Amygdala (tissue), 56 donors: ENCODE measurements at regions not wholly inside any gene's neighbourhood (a gene's known extent, or its start where the extent isn't known, plus 50 kb on each side); places are given as distances from the start of the nearest gene placed in this dataset.

Source experiments
- DNase-seq, 56 donors: peaks; one replicate each; lab custom pipeline; 2025; lab: John Stamatoyannopoulos, UW

DNA sequence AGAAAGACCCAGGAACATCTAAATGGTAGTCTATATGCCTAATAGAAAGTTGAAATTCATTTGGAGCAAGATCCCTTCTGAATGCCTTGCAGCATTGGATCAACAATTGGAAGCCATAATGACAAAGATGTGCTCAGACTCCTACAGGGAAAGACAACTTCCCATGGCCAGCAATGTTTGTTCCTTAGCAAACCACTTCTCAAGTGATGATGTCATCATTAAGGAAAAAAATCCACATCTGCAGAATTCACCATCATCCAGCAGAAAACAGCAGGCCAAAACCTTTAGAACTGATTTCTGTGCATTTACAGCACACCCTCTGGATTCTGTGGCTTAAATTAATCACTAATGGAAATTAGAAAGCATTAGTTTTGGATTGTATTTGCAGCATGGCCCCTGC is 82.4 kb upstream of the ZIC3 start:
- DNase-seq: no peak

DNA sequence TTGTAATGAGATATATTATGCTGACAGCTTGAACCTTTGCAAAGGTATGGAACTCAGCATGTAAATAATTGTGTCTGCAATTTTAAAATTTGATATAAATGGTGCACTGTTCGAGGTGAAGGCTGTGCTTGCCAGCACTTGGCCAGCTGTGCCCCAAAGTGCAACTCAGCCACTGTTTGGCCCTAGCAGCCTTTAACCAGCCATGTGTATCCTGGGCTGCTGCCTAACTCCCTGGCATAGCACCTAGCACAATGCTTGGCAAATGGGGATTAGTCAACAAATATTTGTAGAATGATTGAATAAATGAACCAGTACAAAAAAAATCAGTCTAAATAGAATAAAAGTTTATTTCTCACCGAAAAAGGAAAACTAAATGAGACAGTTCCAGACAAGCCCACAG is 83.8 kb upstream of the ZIC3 start:
- DNase-seq: no peak

DNA sequence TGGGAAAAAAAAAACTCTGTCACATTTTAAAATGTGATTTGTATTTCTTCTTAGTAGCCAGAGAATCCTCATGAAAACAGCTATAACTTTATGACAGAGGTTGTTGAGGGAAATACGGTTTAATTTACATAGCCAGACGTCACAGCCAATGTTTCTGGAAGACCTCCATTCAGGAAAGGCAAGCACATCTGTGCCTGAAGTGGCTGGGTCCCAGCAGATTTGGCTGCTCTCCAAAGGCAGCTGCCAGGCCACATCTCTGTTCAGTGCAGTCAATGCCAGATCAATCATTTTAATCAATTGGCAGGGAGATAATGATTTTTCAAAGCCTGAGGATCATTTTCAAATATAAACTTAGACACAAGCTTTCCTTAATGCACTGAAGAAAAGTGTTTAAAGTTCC is 86.5 kb upstream of the ZIC3 start:
- no peak for DNase-seq

DNA sequence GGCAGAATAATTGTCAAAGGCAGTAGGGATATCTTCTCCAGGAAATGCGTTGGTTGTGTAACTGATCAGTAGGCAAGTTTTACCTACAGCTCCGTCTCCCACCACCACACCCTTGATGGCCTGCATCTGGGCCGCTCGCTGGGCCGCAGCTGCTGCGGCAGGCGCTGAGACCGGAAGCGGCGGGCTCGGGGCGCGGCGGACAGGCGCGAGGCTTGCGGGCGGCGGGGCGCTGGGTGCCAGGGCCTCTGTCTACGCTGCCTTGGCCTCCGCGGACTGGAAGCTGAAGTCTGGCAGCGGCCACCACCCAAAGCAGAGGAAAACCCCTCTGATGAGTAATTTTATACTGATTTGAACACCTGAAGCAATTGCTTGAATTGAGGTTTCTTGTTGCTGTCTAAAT is 124.2 kb upstream of the ZIC3 start:
- DNase-seq: no peak

DNA sequence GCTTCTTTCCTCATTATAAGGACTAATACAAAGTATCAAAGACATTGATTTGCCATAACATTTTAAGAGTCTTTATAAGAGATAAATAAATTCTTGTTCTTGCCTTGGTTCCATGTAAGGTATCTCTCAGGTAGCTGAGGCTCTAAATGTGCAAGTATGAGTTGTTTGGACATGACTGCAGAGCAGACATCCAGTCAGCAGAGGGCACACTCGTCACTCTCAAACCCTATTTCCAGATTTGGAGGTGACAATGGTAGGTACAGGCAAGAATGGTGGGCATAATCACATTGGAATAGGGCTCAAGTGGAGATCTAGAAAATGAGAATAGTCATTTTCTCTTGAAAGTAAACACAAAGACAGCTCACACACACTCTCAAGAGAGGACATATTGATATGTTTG is 133.3 kb upstream of the ZIC3 start:
- DNase-seq: no peak

DNA sequence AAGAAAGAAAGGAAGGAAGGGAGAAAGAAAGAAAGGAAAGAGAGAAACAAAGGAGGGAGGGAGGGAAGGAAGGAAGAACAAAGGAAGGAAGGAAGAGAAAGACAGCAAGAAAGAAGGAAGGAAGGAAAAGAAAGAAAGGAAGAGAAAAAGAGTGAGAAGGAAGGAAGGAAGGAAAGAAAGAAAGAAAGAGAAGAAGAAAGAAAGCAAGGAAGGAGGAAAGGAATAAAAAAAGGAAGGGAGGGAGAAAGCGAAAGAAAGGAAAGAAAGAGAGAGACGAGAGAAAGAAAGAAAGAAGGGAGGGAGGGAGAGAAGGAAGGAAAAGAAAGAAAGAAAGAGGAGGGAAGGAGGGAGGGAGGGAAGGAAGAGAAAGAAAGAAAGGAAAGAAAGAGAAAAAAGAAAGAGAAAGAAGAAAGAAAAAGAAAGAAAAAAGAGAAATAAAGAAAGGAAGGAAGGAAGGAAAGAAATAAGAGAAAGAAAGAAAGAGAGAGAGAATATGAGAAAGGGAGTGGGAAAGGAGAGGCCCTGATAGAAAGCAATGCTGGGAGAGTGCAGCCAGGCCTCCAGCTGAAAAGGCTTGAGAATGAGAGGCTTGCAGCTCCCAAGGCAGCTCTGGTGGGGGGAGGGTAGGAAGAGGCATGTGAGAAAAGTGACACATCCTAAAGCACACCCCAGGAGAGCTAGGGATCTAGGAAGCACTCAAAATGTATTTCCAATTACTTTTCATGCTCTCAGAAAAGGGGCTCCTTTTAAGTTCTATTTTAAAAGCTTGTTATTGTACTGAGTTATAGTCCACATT is 134.0 kb upstream of the ZIC3 start:
- no peak for DNase-seq

DNA sequence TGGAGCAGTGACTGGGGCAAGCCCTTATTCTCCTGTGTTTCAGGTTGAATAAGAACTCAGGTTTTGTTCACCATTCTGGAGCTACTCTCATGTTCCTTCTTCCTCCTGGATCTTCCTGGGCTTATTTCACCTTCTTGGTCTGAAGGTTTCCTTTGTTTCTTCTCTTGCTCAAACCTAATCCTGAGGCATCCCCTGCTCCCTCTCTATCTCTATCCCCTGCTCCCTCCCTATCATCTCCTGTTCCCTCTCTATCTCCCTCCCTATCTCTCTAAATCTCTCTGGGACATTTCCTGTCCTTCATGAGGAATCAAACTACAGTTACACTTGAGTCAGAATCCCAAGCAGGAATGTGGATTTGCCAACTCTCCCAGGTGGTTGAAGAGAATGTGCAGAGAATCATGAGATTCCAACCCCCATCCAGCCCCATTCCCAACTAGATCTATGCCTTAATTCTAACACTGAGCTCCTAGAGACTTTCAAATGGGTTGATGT is 134.9 kb upstream of the ZIC3 start:
- no peak for DNase-seq

DNA sequence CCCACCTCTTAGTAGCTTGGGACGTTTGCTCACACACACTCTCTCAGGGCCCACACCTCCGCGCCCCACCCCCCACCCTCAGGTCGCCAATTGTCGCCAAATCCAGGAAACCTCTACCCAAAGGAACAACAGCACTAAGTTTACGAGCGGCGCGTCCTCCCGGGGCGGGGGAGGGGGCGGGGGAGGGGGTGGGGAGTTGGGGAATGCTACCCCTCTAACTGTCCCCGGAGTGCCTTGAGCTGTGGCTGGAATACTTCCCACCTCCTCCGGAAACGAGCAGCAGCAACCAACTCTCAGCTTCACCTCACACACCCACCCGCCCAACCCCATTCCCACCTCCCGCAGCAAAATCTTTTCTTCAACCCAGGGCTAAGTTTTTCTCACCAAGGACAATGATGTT is 135.6 kb upstream of the ZIC3 start:
- no peak for DNase-seq

DNA sequence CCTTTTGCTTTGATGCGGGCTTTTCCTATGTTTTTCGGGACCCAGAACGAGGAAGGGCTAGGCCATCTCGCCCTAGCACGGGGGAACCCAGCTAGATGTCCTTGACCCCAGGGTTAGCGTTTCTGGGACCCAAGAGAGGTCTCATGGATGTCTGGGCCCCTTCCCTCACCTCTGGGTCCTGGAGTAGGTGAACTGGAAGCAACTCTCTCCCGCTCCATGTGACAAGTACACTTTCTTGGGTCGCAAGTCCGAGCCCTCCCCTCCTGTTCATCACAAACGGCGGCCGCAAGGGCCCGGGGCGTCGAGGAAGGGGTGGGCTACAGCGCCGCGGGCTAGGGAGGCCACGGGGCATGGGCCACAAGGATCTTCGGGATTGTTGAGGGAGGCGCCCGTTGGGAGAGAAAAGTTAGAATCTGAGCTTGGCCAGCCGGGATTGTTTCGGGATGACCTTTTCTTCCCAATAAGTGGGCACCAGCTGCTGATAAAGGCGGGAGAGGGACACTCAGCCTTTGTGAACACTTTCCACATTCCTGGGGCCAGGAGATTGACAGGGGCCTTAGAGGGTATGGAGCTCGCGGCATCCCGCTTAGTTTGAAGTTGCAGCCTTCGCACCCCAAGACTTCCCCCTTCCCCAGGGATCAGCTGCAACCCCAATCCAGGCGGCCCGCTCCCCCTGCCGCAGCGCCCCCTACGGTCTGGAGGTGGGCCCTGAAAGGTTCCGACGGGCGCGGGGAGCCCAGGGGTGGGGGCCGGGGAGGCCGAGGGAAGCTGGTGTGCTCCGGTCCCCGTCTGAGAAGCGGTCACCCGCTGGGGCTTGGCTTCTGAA is 136.9 kb upstream of the ZIC3 start:
- DNase-seq: no peak

DNA sequence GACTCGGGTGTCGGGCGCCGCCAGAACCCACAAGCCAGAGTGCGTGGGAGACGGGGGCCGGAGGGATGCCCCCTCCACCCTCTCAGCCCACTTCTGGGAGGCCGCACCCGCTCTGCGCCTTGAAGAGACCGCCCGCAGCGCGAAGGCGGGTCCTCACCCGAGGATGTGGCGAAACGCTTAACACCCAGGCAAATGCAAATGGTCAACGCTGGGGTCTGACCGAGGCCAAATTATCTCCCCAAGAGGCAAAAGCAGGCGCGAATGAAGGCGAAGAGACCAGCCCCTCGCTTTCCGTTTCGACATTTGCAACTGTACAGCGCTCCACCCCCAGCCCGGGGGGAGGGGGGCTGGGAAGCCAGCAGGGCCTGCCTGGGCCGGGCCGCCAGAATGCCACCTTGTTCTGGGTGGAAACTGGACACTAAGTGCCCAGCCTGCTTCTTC is 137.7 kb upstream of the ZIC3 start:
- no peak for DNase-seq

DNA sequence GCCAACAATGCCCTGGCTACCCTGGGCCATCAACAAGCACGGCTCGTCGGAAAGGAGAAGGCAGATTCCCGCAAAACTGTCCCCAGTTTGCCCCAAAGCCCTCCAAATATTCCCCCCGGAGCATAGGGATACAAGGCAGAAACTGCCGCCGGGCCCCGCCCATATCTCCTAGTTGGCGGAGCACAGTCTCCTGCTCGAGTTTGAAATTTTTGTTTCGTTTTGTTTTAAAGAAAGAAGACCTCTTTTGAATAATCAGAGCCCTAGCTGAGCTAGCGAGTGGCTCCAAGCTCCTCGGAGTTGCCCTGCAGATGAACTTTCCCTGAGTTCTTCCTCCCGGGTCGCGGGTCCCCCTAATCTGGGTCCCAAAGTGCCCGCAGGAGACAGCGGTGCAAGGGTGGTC is 138.1 kb upstream of the ZIC3 start:
- no peak for DNase-seq

DNA sequence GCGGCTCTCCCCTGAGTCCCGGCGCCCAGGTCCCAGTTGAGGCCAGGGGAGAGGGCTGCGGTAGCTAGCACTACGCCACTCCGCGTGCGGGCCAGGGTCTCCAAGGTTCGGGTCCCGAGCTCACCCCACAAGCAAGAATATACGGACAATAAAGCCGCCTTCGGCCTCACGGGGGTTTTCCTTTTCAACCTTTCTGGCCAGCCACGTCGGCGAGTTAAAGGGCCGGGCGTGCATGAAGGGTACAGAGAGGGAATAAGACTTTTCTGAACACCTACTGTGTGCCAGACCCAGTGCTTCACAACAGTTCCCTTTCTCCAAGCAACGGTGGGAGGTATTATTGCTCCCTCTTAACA is 138.5 kb upstream of the ZIC3 start:
- DNase-seq: no peak

DNA sequence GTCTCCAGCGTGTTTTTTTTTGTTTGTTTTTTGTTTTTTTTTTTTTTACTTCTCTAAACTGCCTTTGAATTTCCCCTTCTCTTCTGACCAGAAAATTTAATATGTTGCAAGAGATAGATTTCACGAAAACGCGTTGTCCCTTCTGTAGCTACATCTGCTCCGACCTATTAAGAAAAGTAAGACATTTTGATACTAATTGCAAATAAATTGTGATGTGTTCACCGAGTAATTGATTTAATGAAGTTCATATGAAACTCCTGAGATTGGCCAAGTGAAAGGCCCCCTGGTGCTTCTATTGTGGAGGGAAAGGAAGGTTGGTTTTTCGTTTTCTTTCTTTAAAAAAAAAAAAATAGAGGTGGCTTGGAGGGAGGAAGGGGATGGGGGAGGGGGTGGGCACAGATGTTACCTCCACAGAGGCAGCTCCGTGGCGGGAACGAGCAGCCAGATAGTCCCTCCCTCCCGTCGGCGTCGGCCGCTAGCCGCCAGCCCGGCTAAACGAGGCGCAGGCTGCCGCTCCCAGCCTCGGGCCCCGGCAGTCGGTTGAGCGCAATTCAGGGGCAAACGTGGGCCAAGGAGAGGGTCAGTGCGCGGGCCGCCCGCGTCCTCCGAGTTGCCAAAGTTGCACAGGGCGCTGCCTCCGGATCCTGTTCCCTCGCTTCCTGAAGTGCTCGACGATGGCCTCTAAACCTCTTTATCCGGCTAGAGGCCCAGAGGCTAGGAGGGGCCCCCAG is 139.1 kb upstream of the ZIC3 start:
- no peak for DNase-seq

DNA sequence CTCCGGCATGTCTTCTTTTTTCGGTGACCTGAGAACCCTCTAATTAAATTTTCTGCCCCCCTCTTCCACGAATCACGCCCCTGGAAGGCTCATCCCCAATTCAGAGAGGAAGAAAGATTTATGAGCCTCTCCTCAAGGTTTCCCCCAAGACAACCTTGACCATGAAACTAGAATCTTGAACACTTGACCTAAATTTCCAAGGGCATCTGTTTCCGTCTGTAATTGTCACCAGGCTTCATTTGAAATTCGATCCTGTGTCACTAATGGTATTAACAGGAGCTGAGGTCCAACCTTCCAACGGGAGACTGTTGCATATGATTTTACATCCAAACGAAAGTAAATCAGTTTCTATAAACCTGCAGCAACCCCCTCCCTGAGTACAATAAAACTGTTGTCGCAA is 139.9 kb upstream of the ZIC3 start:
- no peak for DNase-seq

DNA sequence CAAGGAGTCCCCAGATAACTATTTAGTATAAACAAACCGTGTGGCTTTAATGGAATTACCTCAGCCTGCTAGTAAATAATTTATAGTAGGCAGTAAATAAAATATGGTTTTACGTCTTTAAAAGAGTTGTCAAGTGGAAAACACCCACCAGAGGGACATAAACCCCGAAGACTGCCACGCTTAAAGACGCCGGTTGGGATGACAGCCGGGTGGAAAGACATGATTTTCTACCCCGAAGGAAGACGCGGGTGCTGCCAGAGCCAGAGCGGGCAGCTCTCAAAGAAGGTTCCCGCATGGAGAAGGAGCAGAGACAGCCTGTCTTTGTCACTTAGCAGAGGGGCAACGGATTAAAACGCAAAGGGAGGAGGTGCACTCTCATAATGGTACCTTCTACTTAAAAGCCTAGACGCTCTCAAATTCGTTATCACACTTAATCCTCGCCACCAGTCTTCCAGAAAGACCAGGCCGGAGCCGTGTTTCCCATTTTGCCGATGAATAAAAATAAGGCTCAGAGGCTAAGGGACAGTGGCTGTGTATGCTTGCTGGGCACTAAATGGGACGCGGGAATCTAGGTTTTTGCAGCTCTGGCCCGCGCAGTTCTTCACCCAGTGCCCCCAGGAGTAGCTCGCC is 140.5 kb upstream of the ZIC3 start:
- DNase-seq: no peak

DNA sequence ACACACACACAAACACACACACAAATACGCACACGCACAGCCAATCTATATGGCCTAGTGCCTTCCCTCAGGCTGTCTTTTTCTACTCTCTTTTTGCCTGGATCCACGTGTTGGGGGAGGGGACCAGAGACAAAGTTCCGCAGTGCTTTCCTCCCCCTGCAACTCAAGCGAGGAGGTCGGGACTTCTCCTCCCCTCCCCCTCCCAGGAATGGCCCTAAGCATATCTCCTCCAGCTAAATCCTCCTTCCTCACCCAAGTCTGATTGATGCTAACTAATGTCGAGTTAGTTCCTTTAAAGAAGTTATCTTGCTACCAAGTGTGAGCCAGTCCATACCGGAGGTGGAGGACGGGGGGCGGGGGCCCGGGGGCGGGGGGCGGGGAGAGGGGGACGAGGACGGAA is 141.2 kb upstream of the ZIC3 start:
- no peak for DNase-seq

DNA sequence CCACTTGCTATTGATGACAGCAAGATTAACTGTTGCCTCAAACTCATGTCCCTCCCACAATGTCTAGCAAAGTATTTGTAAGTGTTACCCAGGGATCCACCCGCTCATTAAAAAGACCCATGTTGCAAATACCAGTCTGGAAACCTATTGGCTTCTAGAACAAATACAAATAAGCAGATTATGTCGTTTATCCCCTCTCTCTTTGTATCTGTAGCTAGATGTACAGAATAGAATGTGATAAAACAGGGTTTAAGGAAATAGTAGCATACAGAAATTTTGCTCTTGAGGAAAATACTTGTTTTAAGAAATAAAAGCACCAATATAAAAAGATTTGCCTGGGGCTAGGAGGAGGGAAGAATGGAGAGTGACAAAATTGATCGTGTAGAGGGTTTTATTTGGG is 142.7 kb upstream of the ZIC3 start:
- DNase-seq: no peak

DNA sequence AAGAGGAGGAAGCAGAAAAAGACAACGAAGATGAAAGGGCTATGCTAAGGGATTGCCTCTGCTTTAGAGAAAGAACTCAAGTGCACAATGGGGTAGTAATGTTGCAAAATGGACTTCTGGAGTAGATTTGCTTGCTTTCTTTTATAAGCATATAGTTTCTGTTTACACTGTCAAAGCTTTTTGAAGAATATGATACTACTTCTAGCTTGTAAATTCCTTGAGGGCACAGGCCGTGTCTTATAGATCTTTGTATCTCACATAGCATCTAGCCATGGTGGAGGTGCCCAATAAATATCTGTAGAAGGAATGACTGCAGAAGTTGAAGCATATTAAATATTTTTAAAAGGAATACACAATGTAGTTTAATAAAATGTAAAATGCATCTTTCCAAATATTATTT is 147.8 kb upstream of the ZIC3 start:
- no peak for DNase-seq

DNA sequence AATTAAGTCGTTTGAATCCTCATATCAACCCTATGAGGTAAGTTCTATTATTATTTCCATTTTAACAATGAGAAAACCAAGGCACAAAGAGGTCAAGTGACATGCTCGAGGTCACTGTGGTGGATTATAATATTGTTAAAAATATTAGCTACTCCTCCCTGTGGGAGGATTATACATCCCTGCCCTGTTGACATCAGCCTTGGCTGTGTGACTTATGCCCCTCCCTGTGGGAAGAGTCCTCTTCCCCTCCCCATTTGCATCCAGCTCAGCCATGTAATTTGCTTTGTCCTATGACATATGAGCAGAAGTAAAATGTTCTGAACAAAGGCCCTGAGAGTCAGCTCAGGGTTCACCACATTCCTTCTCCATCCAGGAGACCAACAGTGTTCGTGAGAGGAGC is 152.7 kb upstream of the ZIC3 start:
- no peak for DNase-seq

DNA sequence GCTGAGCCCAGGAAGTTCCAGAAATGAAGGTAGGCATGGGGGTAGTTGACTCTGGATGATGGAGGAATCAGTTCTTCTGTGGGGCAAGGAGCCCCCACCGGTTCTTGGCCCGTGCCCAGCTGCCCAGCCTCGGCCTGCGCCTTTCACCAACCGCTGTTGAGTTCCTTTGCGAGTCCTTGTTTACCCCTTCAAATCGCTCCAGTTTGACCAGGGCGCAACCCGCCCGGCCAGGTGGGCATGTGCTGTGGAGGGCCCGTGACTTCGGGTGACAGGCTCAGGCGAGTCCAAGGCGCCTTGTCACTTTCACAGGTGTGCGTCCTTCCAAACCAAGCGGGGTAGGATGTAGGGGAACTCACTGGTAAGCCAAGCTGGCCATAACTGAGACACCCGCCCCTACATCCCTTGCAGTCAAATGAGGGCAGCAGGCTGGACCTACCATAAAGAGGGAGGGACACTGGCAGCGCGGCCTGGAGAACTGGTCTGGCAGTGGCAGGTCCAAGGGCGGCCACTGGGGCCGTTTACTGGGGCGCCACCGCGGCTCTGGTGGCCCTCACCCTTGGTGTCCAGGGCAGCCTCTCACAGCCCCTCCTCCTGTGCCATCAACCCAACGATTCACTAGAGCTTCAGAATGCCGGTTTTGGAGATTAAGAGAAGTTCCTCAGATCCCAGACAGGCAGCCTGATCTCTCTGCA is 160.3 kb upstream of the ZIC3 start:
- no peak for DNase-seq
